Naive thymus-derived CD8-positive, alpha-beta T cell (primary cell): ENCODE measurements at regions not wholly inside any gene's neighbourhood (a gene's known extent, or its start where the extent isn't known, plus 50 kb on each side); places are given as distances from the start of the nearest gene placed in this dataset.

Experiments
- ATAC-seq, 2 donors: fragments of 150-1000 bp; cut with Tn5 transposase in 1 of 2; sonication (Bioruptor Pico), chemical (Tn5 transposase) in 1 of 2; 1 replicate in 1 of 2; 2 replicates in 1 of 2; pipeline ENCODE4 v1.10.0; 2021; ENCODE audit warnings: mild to moderate bottlenecking in 2 of 2, moderate library complexity in 2 of 2
- POLR2A ChIA-PET: fragments of 350-600 bp; sonication (Branson Sonifier 250); formaldehyde crosslinking; loops from one replicate; lab custom pipeline; 2021; ENCODE audit warnings: antibody characterized with exemption; lab: Charles Lee
- DNase-seq, 10 donors: peaks; one replicate each; pipeline versions ENCODE4 v3.0.0 to v3.0.0-alpha.2; 2020 to 2022
- H3K27ac Mint-ChIP-seq, 10 donors: one replicate each; pipeline ENCODE4 v1.8.0; 2020 to 2022; ENCODE audit warnings: mild to moderate bottlenecking in 10 of 10, mixed read lengths in 10 of 10, moderate library complexity in 4 of 10, inconsistent platforms in 1 of 10
- H3K27me3 Mint-ChIP-seq, 5 donors: one replicate each; pipeline ENCODE4 v1.8.0; 2021 to 2022; ENCODE audit warnings: mixed read lengths in 5 of 5
- H3K36me3 Mint-ChIP-seq, 3 donors: one replicate each; pipeline ENCODE4 v1.8.0; 2020 to 2022; ENCODE audit warnings: mixed read lengths in 3 of 3, mild to moderate bottlenecking in 2 of 3, inconsistent platforms in 1 of 3
- H3K4me1 Mint-ChIP-seq, 4 donors: one replicate each; pipeline ENCODE4 v1.8.0; 2021 to 2022; ENCODE audit warnings: mixed read lengths in 4 of 4
- H3K4me3 Mint-ChIP-seq, 10 donors: one replicate each; pipeline ENCODE4 v1.8.0; 2020 to 2022; ENCODE audit warnings: mild to moderate bottlenecking in 10 of 10, mixed read lengths in 10 of 10, moderate library complexity in 6 of 10, inconsistent platforms in 1 of 10
- H3K9me3 Mint-ChIP-seq, 9 donors: one replicate each; pipeline ENCODE4 v1.8.0; 2020 to 2022; ENCODE audit warnings: mixed read lengths in 9 of 9, mild to moderate bottlenecking in 3 of 9, inconsistent platforms in 1 of 9, moderate library complexity in 1 of 9

DNA sequence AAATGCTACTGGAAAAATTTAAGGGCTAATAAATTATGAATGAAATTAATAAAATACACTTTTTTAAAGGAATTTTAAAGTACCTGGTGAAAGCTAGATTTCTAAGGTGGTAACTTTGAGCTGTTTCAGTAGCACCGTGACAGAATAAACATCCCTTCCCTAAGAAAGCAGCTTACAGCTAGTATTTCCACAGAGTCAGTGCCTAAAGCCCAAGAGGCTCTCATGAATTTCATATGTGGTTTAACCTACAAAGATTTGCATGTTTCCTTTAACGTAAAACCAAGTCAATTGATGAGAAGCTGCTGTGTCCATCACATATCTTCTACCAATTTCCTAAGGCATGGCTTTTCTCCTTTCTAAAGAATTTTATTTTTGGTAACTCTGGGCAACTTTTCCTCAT is 56.8 kb downstream of the IFNG start:
- H3K9me3 Mint-ChIP-seq: no peaks in the 10 kb centered on the region
- peaks cover 0 to 1% (median 0%) of the 10 kb centered on the region in 5 donors for H3K27me3 Mint-ChIP-seq
- H3K27ac Mint-ChIP-seq: no peak overlapping the region
- H3K4me3 Mint-ChIP-seq: no peak overlapping the region
- H3K36me3 Mint-ChIP-seq: no peaks in the 10 kb centered on the region
- ATAC-seq (no peak), DNase-seq (no peak)
- POLR2A ChIA-PET: no interaction called here
- H3K4me1 Mint-ChIP-seq: no peaks in the 10 kb centered on the region

DNA sequence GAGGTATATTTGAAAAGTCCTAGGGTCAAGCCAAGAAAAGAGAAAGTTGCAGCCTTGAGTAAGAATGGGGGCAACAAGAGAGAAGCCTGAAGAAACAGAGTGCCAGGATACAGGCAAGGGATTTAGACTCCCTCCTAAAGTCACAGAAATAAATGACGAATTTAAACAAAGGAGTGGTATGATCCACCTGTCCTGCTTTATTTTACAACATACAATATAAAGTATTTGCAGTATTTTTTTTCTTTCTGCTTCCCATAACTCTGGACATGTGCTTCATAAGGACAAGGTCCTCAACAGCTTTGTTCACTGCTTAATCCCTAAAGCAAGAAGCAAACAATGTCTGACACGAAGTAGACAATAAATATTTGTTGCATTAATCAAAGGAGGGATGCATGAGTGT is 57.4 kb downstream of the IFNG start:
- POLR2A ChIA-PET: no interaction called here
- Mint-ChIP-seq H3K4me1 (no peaks in the 10 kb centered on the region), H3K27ac (no peak overlapping the region), H3K27me3 (peaks cover 0 to 1% (median 0%) of the 10 kb centered on the region in 5 donors), H3K36me3 (no peaks in the 10 kb centered on the region), H3K4me3 (no peak overlapping the region), H3K9me3 (no peaks in the 10 kb centered on the region)
- DNase-seq (no peak), ATAC-seq (no peak)

DNA sequence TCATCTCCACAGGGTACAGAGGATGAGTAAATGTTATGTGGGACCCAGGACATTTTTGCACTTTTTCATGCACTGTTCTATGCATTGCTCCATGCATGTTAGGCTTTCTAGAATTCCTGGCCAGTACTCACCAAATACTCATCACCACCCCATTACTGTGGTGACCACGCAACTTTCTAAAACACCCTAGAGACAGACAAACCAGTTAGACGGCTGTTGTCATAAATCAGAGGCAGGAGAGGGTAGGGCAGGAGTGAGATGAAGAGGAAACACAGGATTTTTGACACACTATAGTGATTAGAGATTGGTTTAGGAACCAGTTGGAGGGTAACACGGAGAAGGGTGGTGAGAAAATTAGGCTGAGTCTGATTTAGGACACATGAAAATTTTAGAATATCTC is 59.3 kb downstream of the IFNG start:
- Mint-ChIP-seq H3K27ac (no peak overlapping the region), H3K27me3 (peaks cover 0 to 1% (median 0%) of the 10 kb centered on the region in 5 donors), H3K4me1 (no peaks in the 10 kb centered on the region), H3K4me3 (no peak overlapping the region), H3K9me3 (no peaks in the 10 kb centered on the region), H3K36me3 (no peaks in the 10 kb centered on the region)
- ATAC-seq: no peak
- POLR2A ChIA-PET: no interaction called here
- DNase-seq: no peak

DNA sequence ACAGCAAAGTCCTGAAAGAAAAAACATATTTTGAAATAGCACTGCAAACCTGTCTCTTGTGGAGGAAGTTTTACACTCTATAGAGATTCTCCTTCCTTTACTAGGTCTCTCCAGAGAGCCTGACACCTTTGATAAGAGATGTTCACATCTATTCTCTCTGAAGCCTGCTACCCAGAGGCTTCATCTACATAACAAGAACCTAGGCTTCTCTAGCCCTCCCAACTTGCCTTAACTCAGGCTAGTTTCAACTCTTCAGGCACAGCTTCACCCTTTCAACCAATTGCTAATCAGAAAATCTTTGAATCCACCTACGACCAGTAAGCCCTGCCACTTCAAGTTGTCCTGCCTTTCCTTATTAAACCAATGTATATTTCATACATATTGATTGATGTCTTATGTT is 60.6 kb downstream of the IFNG start:
- ATAC-seq: no peak
- Mint-ChIP-seq H3K27me3 (peaks cover 0 to 1% (median 0%) of the 10 kb centered on the region in 5 donors), H3K9me3 (no peaks in the 10 kb centered on the region), H3K27ac (no peak overlapping the region), H3K4me3 (no peak overlapping the region), H3K4me1 (peaks cover 0 to 4% (median 1%) of the 10 kb centered on the region in 4 donors), H3K36me3 (no peaks in the 10 kb centered on the region)
- DNase-seq: no peak
- POLR2A ChIA-PET: no interaction called here

DNA sequence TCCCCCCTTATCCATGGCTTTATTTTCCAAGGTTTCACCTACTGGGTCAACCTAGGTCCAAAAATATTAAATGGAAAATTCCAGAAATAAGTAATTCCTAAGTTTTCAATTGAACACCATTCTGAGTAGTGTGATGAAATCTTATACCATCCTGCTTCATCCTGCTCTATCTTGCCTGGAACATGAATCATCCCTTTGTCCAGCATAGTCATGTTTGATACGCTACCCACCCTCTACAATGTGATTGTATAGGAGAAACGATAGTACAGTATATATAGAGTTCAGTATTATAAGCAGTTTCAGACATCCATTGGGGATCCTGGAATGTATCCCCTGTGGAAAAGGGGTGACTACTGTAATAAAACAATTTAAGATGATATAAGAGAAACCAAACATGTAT is 62.2 kb downstream of the IFNG start:
- DNase-seq (no peak), ATAC-seq (no peak)
- Mint-ChIP-seq H3K27me3 (peaks cover 0 to 1% (median 0%) of the 10 kb centered on the region in 5 donors), H3K9me3 (no peaks in the 10 kb centered on the region), H3K4me3 (no peak overlapping the region), H3K27ac (no peak overlapping the region), H3K36me3 (no peaks in the 10 kb centered on the region), H3K4me1 (peaks cover 0 to 7% (median 2%) of the 10 kb centered on the region in 4 donors)
- POLR2A ChIA-PET: no interaction called here

DNA sequence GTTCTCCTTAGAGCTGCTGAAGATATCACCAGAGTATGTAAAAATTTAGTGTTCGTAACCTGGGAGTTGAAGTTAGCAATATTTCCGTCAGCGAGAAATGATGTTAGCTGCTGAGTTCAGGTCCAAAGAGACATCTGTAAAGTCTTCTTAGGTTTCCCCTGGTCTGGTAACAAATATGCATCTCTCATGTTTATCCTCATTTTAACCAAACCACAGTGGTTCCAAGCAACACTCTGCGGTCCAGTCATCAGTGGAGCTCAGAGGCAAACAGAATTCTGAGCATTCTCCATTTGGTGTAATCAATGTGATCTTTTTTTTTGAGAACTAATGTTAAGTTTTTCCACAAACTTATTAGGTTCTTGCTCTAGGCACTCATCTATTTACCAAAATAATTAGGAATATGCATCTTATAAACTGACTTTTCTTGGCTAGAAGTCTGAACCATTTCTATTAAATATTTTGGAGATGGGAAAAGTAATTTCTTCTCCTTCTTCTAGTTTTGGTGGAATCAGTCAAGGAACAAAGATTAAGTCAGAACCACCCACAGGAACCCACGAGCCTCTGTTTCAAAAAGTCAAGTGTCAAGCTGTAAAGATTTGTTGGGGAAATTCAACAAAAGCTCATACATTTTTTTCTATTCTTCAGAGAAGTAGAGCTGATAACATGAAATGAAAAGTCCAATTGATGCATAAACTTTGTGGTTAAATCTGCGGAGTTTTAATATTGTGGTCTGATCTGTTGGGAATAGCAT is 64.7 kb downstream of the IFNG start:
- Mint-ChIP-seq H3K36me3 (peaks cover 0 to 7% (median 5%) of the 10 kb centered on the region in 3 donors), H3K4me1 (peaks cover 0 to 7% (median 2%) of the 10 kb centered on the region in 4 donors), H3K27me3 (peaks cover 0 to 1% (median 0%) of the 10 kb centered on the region in 5 donors), H3K4me3 (no peak overlapping the region), H3K27ac (no peak overlapping the region), H3K9me3 (peaks cover 0 to 9% (median 4%) of the 10 kb centered on the region in 9 donors)
- DNase-seq (no peak), ATAC-seq (no peak)
- POLR2A ChIA-PET: interaction anchor here (1.0 kb wide), 1 partner anchor 10 kb away, joined by 3 read pairs; no protein-coding TSS in a partner anchor

DNA sequence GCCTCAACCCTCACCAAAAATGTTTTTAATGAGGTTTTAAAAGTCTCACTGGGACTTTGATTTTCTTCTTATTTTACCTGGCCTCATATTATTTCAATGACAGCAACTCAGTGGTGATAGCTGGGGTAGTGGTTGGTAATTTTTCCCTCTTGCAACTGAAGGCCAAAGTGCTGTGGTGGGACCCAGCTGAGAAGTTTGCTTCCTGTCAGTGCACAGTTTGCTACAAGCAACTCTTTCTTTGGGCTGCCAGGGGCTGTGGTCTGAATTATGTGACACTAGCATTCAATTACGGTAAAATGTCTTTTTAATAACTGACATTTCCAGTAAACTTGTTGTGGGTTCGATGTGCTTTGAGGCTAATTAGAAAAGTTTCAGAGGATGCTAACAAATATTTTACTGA is 65.3 kb downstream of the IFNG start:
- H3K27ac Mint-ChIP-seq: no peak overlapping the region
- POLR2A ChIA-PET: no interaction called here
- peaks cover 0 to 13% (median 10%) of the 10 kb centered on the region in 3 donors for H3K36me3 Mint-ChIP-seq
- peaks cover 3 to 15% (median 8%) of the 10 kb centered on the region in 9 donors for H3K9me3 Mint-ChIP-seq
- ATAC-seq: no peak
- H3K27me3 Mint-ChIP-seq: peaks cover 0 to 1% (median 0%) of the 10 kb centered on the region in 5 donors
- peak overlapping the region in 1 of 10 donors; percentile 23 for H3K4me3 Mint-ChIP-seq
- H3K4me1 Mint-ChIP-seq: peaks cover 0 to 7% (median 2%) of the 10 kb centered on the region in 4 donors
- DNase-seq: no peak

DNA sequence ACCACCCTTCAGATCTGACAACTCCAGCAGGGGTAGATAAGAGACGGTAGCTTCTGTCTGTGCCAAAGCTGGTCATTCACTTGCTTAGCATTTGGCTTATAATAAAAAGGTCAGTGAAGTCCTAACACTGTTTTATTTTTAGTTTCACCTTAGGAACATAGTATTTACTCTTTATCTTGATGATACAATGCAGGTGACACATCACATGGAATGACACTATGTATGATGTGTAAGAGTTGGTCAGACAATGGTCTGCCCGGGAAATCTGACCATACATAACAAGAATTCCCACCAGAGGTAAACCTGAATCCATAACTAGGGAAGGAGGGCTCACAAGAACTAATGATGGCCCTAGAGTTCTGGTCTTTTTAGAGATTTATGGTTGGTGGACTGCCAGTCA is 66.6 kb downstream of the IFNG start:
- ATAC-seq (no peak), DNase-seq (no peak)
- POLR2A ChIA-PET: no interaction called here
- Mint-ChIP-seq H3K4me1 (peaks cover 0 to 7% (median 2%) of the 10 kb centered on the region in 4 donors), H3K36me3 (peaks cover 0 to 17% (median 14%) of the 10 kb centered on the region in 3 donors), H3K27me3 (no peaks in the 10 kb centered on the region), H3K9me3 (peaks cover 4 to 19% (median 12%) of the 10 kb centered on the region in 9 donors), H3K27ac (no peak overlapping the region), H3K4me3 (no peak overlapping the region)

DNA sequence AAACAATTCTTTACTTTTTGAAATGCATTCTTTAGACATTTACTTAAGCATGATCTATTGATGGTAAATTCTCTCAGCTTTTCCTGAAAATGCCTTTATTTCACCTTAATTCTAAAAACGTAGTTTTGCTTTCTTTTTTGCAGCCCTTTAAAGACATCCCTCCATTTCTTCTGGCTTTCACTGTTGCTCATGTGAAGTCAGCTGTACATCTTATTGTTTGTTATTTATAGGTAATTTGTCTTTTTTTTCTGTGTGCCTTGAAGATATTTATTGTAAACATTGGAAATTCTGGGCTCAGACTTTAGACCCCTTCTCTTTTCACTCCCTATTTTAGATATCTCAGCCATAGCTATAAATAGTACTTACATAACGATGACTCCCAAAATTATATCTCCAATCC is 70.4 kb downstream of the IFNG start:
- Mint-ChIP-seq H3K36me3 (peaks cover 0 to 22% (median 16%) of the 10 kb centered on the region in 3 donors), H3K4me1 (peaks cover 0 to 3% (median 1%) of the 10 kb centered on the region in 4 donors), H3K27ac (no peak overlapping the region), H3K27me3 (no peaks in the 10 kb centered on the region), H3K9me3 (peaks cover 4 to 28% (median 21%) of the 10 kb centered on the region in 9 donors), H3K4me3 (no peak overlapping the region)
- no peak for ATAC-seq
- DNase-seq: no peak
- POLR2A ChIA-PET: no interaction called here

DNA sequence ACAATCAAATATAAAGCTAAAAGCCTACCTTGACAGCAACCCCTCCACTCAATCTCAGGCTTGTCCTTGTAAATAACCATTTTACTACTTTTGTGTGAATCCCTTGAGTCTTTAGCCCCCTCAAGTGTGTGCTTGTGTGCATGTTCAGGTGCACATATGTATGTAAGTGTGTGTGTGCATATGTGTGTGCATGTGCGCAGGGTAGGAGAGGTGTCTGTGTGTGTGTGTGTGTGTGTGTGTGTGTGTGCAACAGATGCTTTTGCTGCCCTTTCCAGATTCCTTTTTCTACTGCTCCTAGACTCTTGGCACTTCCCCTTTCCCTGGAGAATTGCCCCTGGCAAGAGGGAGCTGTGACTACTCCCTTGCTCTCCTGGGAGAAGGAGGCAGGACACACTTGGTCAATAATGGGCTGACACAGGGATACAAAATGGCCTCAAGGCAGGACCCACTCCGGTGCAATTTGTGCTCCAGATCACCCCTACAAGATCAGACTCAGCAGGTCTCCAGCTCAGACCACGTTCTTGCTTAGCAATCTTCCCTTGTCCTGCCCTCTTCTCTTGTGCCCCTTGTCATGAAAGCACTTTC is 73.4 kb downstream of the IFNG start:
- H3K4me1 Mint-ChIP-seq: peaks cover 0 to 4% (median 0%) of the 10 kb centered on the region in 4 donors
- ATAC-seq: no peak
- H3K27ac Mint-ChIP-seq: peak overlapping the region in 1 of 10 donors; percentile 29
- DNase-seq: no peak
- peaks cover 0 to 35% (median 22%) of the 10 kb centered on the region in 3 donors for H3K36me3 Mint-ChIP-seq
- POLR2A ChIA-PET: no interaction called here
- no peak overlapping the region for H3K4me3 Mint-ChIP-seq
- H3K9me3 Mint-ChIP-seq: peaks cover 4 to 49% (median 34%) of the 10 kb centered on the region in 9 donors
- H3K27me3 Mint-ChIP-seq: no peaks in the 10 kb centered on the region

DNA sequence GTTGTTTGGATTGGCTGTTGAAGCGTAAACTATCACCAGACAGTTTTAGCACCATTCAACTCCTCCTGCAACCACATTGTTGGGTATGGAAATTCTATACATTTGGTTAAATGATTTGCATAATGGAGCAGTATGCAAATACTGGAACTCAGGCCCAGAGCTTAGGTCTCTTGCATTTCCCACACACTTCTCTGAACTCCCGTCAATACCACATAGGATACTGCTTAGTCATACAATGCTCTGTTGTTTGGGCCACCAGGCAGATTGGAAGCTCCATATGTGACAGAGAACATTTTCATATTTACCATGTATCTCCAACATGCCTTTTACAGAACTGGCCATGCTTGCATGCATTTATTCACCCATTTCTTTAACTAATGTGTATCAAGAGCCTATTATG is 78.0 kb downstream of the IFNG start:
- peaks cover 0 to 18% (median 8%) of the 10 kb centered on the region in 3 donors for H3K36me3 Mint-ChIP-seq

DNA sequence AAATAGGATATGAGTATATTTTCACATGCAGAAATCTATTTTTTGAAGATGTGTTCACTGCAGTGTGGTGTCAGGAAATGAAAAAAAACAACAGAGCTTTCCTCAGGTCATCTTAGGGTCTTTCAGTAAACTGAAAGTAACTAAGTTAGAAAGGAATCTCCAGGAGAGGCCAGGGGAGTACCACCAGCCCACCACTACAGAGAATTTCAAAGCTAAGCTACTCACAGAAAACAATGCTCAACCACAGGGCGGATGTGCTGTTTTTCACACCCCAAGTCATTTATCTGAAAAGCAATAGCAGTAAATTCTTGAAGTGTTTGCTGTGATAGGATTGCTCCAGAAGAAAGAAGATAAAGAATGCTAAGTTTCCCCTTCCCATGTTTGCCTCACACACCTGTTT is 79.0 kb downstream of the IFNG start:
- DNase-seq (peak in 8 of 10 donors; percentile 11 to 74 (median 42)), ATAC-seq (peak; percentile 70 to 100)
- POLR2A ChIA-PET: interaction anchor here (0.7 kb wide), 2 partner anchors 11 to 95 kb away, joined by 3 read pairs; no protein-coding TSS in a partner anchor
- peaks cover 0 to 18% (median 8%) of the 10 kb centered on the region in 3 donors for H3K36me3 Mint-ChIP-seq
- peak overlapping the region in 8 of 10 donors; percentile 31 to 76 (median 48) for H3K4me3 Mint-ChIP-seq
- peak overlapping the region in 5 of 10 donors; percentile 69 to 90 (median 80) for H3K27ac Mint-ChIP-seq
- peaks cover 0 to 30% (median 18%) of the 10 kb centered on the region in 9 donors for H3K9me3 Mint-ChIP-seq
- H3K4me1 Mint-ChIP-seq: peaks cover 7 to 26% (median 18%) of the 10 kb centered on the region in 4 donors
- no peaks in the 10 kb centered on the region for H3K27me3 Mint-ChIP-seq

More for the DNA sequence above, 78.0 kb downstream of the IFNG start:
- H3K27ac Mint-ChIP-seq: no peak overlapping the region
- peaks cover 7 to 26% (median 18%) of the 10 kb centered on the region in 4 donors for H3K4me1 Mint-ChIP-seq
- ATAC-seq: no peak
- H3K27me3 Mint-ChIP-seq: no peaks in the 10 kb centered on the region
- POLR2A ChIA-PET: no interaction called here
- H3K4me3 Mint-ChIP-seq: no peak overlapping the region
- peaks cover 0 to 30% (median 18%) of the 10 kb centered on the region in 9 donors for H3K9me3 Mint-ChIP-seq
- no peak for DNase-seq

DNA sequence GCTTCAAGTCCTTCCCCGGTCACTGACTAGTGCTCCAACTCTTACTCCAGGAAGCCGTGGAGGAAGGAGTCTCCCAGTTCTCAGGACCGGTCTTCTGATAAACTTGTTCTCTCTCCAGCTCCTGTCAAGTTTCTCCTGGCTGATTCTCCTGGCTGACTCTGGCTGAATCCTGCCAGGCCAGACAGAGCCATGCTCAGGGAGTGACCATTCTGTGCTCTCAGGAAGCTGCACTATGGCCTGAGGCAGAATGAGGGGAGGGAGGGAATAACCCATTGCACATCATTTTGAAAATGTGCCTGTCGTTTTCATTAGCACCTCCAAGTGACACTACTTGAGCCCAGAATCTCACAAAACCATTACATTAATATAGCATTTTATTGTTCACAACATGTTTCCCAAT is 80.8 kb downstream of the IFNG start:
- Mint-ChIP-seq H3K27me3 (no peaks in the 10 kb centered on the region), H3K27ac (no peak overlapping the region), H3K4me1 (peaks cover 7 to 26% (median 18%) of the 10 kb centered on the region in 4 donors), H3K9me3 (peaks cover 0 to 20% (median 14%) of the 10 kb centered on the region in 9 donors), H3K4me3 (no peak overlapping the region), H3K36me3 (peaks cover 0 to 12% (median 5%) of the 10 kb centered on the region in 3 donors)
- POLR2A ChIA-PET: interaction anchor here (0.6 kb wide), 1 partner anchor 371 kb away, joined by 3 read pairs; no protein-coding TSS in a partner anchor
- no peak for DNase-seq
- no peak for ATAC-seq
